Islet precursor cell (in vitro differentiated cells): ENCODE measurements at regions not wholly inside any gene's neighbourhood (a gene's known extent, or its start where the extent isn't known, plus 50 kb on each side); places are given as distances from the start of the nearest gene placed in this dataset.
A peak's percentile ranks its signal among the peaks of the same experiment; 100 is the strongest.
"Not testable (repeated sequence)": the region's sequence is repeated elsewhere in the genome, so short reads cannot be mapped to it uniquely, and the experiment has no call there.

Experiments
- DNase-seq: peaks from one replicate; pipeline ENCODE4 v3.0.0-alpha.2; 2018

DNA sequence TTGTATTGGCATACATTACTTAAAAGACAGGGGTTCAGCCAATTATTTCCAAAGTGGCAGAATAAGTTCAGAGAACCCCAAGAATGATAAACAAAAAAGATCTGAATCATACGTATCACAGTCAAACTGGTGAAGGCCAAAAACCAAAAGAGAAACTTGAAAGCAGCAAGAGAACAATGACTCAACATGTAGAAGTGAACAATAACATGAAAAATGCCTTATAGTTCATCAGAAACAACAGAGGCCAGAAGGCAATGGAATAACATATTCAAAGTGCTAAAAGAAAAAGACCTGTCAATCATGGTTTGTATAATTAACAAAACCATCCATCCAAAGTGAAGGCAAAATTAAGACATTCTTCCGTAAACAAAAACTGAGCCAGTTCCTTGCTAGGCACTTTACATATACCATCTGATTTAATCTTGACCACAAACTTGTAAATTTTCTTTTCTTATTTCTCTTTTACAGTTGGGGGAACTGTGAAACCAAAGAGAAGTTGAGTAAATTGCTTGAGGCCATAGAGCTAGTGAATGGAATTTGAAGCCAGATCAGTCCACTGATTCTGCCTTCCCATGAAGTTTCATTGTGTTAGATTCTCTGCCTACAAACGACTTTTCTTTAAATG is 232.1 kb upstream of the SEL1L start:
- no peak for DNase-seq

DNA sequence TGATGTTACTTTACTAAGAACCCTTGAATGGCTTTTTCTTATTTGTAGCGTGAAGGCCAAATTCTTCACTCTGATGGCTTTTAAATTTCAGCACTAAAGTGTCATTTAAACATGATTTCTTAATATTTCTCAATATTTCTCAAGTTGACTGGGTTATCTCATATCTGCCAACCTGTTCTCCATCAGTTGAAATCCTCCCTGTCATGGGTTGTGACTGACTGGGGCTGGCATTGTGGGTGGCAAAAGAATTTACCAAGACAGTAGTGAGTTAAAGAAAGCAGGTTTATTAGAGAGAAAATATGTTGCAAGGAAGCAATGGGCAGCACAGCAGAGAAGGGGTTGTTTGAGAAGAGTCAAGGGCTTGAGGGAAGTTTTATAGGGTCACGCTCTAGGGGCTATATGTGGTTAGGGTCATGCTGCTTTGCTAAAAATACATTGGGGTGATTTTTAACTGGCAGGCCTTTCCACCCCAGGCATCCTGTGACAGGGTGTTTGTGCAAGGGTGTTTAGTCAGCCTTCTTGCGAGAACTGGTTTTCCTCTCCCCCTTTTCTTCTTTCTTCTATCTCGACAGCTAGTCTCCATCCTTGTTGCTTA is 232.8 kb upstream of the SEL1L start:
- peak; percentile 58 for DNase-seq

DNA sequence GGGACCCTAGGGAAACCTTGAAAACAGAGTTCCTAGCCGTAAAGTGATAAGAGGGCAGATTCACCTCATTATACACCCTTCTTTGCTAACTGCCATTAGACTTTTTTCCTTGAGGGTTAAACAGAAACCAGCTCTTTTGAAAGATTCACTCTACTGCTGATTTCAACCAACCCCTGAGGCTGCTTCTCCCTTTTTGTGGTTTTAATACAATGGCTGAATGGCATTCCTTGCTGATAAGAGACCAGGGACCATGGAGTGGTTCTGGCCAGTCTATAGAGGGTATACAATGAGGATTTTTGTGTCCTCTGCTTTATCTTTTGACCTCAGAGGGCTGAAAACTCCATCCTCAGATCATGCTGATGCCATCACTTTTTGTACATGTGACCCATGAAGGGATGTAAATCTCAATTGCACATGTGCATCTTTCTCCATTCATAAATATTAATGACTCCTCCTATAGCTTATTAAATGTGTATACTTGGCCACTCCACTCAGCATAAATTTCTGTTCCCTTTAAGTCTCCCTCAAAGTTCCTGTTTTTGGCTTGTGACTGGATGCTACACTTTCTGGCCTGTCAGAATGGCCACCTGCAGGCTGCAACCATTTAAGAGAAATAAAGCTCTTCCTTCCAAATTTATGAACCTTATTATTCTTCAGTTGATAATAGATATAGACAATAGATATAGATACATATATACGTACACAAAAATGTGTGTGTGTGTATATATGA is 233.8 kb upstream of the SEL1L start:
- peak; percentile 88 for DNase-seq

DNA sequence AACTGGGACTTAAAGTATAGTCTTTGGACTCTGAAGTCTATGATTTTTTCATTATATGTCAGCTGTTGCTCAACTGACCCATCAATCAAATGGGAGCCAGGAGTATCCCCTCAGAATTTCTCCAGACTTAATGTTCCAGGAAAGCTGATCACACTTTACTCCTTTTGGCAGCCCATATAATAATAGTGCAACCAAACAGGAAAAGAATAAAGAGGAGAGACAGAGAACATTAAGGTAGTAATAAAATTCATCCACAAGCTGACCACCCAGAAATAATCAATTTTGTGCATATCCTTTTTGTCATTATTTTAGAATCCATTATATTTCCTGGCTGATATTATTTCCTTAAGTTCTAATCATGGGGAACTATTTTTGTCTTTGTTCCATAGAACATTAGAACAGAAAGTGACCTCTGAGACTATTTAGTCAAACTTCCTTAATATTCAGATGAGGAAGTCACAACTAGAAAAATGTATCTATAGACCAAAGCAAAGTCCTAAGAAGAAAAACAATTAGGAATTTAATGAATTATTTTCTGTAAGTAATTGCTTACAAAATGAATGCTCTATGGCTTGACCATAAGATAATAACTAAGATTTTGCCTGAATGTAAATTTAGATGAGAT is 238.1 kb upstream of the SEL1L start:
- no peak for DNase-seq

DNA sequence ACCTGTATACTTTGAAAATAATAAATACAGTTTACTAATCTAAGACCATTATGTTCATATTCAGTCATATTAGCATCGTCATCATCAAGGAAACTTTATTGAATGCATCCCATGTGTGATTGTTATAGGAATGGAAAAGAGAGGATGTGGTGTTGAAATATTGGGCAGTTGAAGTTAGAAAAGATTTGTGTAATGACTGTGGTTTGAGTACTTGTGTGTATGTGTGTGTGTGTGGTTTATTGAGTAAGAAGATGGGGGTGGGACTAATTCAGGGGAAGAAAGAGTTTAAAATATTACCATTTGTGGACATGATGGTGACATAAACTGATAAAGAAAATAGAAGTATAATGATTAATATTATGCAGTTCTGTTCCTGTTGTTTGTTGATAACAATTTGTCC is 238.7 kb upstream of the SEL1L start:
- DNase-seq = no peak

DNA sequence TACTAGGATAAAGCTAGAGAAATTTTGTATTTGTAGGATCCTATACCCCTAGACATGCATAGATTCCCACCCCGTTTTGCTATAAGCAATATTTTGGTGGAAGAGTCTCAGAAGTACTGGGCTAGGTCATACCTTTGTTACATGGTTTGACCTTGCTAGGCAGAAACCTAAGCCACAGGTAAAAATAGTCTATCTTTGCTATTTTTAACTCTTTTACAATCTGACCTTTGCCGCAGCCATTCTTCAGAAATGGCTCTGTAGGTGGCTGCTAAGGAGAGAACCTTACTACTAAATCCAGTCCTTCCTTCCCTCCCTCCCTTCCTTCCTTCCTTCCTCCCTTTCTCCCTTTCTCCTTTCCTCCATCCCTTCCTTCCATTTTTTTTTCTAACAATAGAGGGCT is 242.9 kb upstream of the SEL1L start:
- DNase-seq = no peak

DNA sequence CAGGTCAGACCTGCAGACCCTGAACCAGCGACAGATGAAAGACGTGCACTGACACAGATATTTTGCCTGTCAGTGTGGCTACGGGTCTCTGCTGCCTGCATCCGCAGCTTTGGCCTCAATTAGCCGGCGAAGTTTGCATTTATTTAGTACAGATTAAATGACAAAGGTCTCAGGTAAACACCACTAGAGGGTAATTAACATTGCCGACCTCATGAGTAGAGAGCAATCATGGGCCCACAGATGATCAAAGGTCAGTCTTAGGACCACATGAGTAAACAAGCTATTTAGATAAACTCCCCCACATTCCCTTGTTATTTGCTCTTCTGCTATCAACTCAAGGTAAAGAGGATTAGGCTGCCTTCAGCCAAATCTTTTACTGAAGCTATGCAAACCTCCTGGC is 248.1 kb upstream of the SEL1L start:
- DNase-seq = not testable (repeated sequence)

DNA sequence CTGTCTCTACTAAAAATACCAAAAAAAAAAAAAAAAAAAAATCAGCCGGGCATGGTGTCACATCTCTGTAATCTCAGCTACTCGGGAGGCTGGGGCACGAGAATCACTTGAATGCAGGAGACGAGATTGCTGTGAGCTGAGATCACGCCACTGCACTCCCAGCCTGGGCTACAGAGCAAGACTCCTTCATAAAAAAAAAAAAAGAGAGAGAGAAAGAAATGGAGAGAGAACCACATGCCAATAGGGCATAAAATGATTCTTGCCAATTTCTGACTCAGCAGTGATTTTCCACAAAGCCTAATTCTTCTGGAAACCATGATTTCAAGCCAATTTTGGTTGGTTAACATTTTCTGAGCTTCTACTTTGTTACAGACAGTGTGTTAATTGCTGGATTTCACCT is 250.4 kb upstream of the SEL1L start:
- no peak for DNase-seq

DNA sequence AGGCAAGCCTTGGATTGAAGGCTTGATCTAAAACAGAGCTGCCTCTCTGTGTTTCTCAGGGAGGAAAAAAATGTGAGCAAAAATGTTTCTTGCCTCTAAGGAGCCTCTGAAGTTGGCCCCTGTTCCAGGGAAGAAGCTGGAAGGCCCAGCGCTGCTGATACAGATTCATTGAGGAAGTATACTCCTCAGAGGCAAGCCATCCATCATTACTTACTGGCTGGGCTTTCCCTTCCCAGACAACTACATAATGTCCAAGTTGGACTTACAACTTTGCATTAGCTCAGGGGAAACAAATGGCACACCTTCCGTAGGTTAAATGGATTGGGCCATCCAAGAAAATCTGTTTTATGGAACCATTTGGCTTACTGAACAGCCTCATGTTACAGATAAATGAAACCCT is 263.7 kb upstream of the SEL1L start:
- no peak for DNase-seq

DNA sequence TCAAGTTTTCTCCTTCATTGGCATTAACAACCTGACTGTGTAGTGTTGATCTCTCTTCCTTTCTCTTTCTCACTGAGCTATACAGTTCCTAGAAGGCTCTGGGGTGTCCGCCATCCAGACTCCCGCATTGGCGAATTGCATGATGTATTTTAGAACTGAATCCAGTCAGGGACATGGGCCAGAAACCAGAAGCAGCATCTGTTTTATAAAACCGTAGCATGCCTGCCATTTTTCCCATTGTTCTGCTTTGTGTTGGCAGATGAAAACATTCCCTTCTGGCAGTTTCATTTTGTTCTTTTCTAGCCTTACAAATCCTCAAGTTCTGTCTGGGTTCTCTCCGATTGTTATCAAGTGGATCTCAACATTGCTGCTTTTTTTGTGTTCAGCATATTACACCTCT is 268.3 kb upstream of the SEL1L start:
- peak; percentile 59 for DNase-seq

DNA sequence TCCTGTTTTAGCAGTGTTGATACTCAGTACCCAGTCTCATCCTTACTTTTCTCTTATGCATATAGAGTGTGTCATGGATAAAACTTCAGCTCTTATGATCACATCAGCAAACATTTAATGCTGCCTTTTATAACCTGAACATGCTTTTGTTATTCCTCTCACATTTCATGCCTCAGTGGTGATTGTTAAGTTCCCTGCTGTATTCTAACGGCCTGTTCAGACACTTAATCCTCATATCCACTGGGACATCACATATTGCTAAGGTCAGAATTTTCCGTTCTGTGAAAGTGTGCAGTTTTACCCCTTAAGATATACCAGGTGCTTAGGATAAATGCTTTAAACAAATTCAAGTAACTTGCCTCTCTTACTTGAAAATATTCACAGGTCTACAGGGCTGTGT is 268.7 kb upstream of the SEL1L start:
- no peak for DNase-seq

DNA sequence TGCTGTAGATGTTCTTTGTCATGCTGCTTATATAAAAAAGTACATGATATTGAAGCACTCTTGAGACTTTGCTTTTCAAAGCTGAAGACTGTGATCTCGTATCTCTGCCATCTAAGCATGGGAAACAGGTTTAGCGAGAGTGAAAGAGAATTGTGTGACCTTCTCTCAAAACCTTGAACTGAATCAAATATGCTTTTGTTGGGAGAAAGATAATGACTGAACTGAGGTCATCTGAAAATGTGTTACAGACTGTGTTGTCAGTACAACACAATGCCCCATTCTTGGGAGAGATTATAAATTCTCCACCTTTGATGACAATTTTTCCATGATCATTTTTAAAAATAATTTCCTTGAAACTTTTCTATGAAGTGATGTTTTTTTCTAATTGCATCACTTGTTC is 272.1 kb upstream of the SEL1L start:
- DNase-seq = no peak

DNA sequence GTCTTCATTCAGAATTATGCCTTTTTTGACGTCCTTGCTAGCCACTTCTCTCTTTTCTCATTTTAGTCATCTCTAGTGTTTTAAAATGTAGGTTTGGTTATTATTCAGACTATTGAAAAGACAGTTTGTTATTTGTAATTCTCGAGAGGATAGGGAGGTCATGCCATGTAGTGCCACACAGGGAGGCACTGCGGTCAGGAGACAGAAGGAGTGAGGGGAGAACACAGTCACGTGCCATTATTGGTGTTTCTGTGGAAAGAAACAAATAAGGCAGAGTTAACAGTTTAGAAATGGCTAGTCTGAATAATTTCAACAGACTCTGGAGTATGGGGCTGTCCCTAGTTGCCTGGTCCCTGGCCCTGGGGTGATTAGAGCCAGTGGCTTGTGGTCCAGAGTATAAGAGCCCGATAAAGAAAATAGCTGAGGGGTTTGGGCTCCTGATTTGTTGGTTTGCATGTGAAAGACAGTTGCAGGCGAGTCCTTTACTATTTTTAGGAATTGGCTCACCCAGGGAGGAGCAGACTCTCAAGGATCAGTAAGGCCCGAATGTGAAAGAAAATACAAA is 278.1 kb upstream of the SEL1L start:
- DNase-seq = no peak

DNA sequence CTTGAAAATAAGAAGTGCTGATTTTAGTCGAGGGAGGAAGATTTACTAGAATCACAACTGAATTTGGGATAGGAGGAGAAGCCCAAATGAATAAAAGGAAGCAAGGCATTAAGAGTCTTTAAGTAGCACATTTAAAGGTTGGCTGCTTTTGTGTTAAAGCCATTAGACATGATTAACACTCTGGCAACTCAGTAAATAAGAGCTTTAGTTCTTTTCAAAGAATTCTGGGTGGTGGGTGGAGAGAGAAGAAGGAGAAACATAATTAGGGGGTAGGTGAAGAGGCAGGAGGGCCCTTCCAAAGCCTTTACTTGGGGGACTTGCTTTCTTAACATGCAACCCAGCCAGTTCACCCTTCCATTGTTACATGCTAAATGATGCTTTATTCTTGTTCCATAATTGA is 284.6 kb upstream of the SEL1L start:
- DNase-seq = no peak

DNA sequence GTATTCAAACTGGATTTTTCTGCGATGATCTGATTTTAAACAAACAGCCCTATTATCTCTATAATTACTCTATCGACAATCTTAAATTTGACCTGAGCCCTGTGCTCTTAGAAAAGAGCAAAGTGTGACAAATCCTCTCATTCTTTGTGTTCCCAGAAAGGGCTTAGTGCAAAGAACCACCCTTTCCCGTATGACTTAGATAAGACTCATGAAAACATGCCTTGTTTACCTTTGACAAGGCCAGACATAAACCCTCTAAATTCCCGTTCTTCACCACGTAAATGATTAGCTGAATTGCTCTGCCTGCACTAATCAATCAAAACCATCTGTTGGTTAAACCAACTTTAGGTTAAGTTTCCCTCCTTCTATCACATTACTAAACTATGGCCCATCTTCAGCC is 285.7 kb upstream of the SEL1L start:
- DNase-seq = no peak

DNA sequence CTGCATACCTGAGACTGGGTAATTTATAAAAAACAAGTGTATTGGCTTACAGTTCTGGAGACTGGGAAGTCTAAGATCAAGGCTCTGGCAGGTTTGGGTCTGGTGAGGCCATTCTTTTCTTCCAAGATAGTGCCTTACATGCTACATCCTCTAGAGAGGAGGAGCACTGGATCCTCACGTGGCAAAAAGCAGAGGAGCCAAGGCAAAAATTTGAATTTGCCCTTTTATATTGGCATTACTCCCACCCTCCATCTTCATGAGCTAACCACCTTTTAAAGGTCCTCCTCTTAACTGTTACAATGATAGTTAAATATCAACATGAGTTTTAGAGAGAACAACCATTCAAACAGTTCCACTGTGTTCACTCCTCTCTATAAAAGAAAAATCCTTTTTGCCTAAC is 286.3 kb upstream of the SEL1L start:
- DNase-seq = no peak

DNA sequence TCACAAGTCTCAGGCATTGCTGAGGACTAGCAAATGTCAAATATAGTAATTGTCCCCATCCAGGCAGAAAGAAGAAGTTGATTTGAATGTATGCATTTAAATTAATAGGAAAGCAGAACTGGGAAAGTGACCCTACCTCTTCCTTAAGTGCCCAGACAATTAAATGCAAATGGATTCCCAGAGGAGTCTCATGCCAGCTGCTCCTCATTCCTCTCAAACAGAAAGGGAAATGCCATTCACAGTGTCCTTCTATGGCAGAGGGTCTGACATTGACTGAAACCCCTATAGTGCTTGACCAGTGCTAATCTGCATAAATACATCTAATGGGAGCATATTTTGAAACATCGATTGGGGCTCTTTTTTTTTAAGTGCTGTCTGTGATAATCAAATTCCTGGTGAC is 292.4 kb upstream of the SEL1L start:
- no peak for DNase-seq

DNA sequence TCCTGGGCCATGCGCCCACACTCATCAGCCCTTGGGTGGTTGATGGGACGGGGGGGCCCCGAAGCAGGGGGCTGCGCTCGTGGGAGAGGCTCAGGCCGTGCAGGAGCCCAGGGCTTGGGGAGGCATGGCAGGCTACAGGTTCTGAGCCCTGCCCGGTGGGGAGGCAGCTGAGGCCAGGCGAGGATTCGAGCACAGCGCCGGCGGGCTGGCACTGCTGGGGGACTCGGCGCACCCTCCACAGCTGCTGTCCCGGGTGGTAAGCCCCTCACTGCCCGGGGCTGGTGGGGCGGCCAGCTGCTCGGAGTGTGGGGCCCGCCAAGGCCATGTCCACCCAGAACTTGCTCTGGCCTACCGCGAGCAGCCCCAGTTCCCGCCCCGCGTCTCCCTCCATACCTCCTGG is 295.8 kb upstream of the SEL1L start:
- DNase-seq = no peak

DNA sequence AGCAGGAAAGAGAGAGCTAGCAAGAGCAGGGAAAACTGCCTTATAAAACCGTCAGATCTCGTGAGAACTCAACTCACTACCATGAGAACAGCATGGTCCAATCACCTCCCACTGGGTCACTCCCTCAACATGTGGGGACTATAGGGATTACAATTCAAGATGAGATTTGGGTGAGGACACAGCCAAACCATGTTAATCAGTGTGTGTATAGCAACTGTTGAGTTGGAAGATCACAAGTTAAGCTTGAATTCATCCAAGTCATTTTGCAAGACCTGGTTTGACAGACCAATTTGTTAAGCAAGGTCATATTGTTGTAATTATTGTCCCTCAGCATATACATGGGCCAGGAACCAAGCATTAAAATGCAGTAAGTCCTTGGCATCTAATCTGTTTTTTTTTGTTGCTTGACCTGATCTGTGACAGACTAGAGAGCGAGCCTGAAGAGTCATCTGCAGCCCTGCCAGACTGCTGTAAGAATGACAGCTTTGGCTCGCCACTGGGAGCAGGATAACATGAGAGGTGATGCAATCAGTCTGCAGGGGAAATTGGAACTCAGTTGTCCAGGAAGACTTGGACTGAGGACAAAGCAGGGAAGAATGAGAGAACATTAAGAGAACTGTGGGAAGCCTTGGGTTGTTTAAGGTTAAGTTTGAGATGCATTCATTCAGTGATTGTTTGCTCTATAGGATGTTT is 297.6 kb upstream of the SEL1L start:
- DNase-seq = peak; percentile 76

DNA sequence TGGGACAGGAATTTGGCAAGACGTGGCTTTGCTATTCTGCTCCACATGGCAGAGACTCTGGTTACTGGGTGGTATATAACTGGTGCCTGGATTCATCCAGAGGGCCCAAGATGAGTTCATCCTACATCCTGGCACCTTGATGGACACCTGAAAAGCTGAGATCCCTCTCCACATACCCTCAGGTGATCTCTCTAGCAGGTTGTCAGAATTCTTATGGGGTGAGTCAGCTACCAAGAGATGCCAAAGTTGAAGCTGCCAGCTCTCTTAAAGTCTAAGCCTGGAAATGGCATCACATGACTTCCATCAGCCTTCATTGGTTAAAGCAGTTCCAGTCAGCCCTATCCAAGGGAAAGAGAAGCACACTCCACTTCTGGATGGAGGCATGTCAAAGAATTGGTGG is 300.7 kb upstream of the SEL1L start:
- DNase-seq = no peak

DNA sequence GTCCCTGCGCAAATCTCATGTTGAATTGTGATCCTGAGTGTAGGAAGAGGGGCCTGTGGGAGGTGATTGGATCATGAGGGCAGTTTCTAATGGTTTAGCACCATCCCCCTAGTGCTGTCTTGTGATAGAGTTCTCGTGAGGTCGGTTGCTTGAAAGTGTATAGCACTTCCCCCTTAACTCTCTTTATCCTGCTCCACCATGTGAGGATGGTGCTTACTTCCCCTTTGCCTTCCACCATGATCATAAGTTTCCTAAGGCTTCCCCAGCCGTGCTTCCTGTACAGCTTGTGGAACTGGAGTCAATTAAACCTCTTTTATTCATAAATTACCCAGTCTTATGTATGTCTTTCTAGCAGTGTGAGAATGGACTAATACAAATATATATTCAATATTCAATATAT is 303.7 kb upstream of the SEL1L start:
- no peak for DNase-seq

DNA sequence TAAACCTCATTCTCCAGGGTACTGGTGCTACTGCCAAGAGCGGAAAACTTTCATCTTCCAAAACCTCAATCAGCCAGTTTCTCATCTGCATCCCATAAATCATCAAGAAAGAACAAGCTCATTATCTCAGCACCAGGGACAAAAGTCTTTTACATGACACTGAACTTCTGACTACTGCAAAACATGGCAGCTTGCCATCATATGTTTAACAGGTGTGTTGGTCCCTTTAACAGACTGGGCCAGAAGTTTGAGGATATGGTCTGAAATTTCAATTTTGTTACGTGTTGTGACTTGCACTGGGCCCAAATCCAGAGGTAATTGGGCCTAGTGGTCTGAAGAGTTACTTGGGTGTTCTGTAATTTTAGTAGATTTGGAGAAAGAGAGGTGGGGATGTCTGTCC is 305.4 kb upstream of the SEL1L start:
- DNase-seq = no peak

DNA sequence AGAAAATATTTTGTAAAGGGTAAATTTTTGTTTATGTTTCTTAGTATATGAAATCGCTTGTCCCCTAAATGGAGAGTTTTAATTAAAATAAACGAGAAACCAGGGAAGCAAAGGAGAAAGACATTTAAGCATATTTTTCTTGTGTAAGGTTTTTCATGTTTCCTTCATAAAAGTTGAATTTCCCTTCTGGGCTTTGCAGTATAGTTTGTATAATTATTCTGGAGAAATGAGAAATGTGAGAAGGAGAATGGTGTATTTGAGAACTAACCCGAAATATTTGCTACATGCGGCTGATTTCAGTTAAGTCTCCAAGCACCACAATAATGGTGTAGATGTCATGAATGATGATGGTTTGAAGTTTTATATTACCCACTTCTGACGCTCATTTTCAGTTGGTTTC is 307.7 kb upstream of the SEL1L start:
- no peak for DNase-seq
